ENCODE measurements at regions not wholly inside any gene's neighbourhood (a gene's known extent, or its start where the extent isn't known, plus 50 kb on each side); places are given as distances from the start of the nearest gene placed in this dataset.

DNA sequence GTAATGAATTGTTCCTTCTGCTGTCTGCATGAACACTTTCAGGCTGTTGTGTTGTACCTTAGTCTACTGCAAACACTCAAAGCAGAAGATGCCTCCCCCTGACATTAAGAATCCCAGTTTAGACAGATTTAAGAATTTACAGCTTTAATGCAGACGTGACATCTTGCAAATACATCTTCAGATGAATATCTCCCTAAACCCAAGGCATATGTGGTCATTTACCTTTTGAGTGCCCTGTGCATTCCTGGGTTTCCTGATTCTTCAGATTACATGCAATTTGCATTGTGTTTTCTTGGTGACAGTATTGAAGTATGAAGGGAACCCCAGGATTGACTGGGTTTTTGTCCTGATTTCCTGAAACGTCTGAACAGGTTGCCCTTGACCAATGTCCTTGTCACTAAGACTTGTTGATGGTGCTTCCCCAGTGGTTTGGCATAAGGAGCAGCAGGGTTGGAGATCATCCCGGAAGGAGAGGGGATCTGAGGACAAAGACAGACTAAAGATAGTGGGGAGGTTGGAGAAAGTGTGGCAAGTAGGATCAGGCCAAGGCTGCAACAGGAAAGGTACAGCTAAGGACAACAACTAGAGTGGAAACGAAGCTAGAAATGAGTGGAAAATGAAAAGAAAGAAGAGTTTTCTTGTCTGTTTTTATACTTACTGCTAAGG is 123.8 kb upstream of the RHOBTB1 start:
- no peaks in the 10 kb centered on the region for H3K4me1 Mint-ChIP-seq
- H3K4me3 ChIP-seq (ENCODE audit: control extremely low read depth in 1 of 5, extremely low read depth in 1 of 5, insufficient read depth in 1 of 5, low read depth in 2 of 5, low read length in 4 of 5) = no peak overlapping the region
- H3K4me1 ChIP-seq (ENCODE audit: control insufficient read depth in 2 of 2, insufficient read depth in 2 of 2, low read length in 2 of 2) = no peaks in the 10 kb centered on the region
- ATAC-seq (ENCODE audit: low read depth) (no peak), DNase-seq (no peak)
- intact Hi-C loops (cut with micrococcal nuclease) = no loop called here
- H3K9me3 Mint-ChIP-seq (ENCODE audit: insufficient read depth) = no peaks in the 10 kb centered on the region
- H3K27me3 ChIP-seq (replicated peaks in 1 of 4; ENCODE audit: control extremely low read depth in 1 of 4, control insufficient read depth in 3 of 4, insufficient read depth in 4 of 4, low read length in 3 of 4) = no peaks in the 10 kb centered on the region
- H4K20me1 ChIP-seq (ENCODE audit: control insufficient read depth, insufficient read depth, low read length, poor library complexity, severe bottlenecking) = no peaks in the 10 kb centered on the region
- ChIA-PET POLR2A (no interaction called here), CTCF (no interaction called here)
- no peak overlapping the region for H3K27ac Mint-ChIP-seq
- no peaks in the 10 kb centered on the region for H3K9me3 ChIP-seq (ENCODE audit: control extremely low read depth in 1 of 3, control insufficient read depth in 2 of 3, insufficient read depth in 1 of 3, low read length in 2 of 3)
- no peak overlapping the region for H2AFZ ChIP-seq (ENCODE audit: insufficient read depth, low read depth, low read length, poor library complexity, severe bottlenecking)
- no peak for TF ChIP-seq CTCF (IDR thresholded peaks at IDR 0.05)
- TF ChIP-seq EZH2 (IDR thresholded peaks at IDR 0.05; ENCODE audit: borderline replicate concordance, insufficient read depth, low read depth, low read length, poor library complexity, severe bottlenecking) = no peak
- H3K27ac ChIP-seq (ENCODE audit: low read length in 2 of 2) = no peak overlapping the region
- no peak overlapping the region for H3K9ac ChIP-seq (ENCODE audit: low read length)
- no peaks in the 10 kb centered on the region for H3K36me3 ChIP-seq (replicated peaks in 1 of 2; ENCODE audit: control extremely low read depth in 1 of 2, control insufficient read depth in 1 of 2, extremely low read depth in 1 of 2, insufficient read depth in 2 of 2, low read length in 1 of 2)
- no peak overlapping the region for H3K4me3 Mint-ChIP-seq
- H3K27me3 Mint-ChIP-seq = peaks cover 21% of the 10 kb centered on the region
- no peaks in the 10 kb centered on the region for H3K79me2 ChIP-seq (ENCODE audit: control insufficient read depth, insufficient read depth, low read length)
- 78% methylated on average over 3 of the region's 4 CpGs for WGBS (ENCODE audit: insufficient coverage)
- no peak overlapping the region for H3K4me2 ChIP-seq (replicated peaks; ENCODE audit: low read depth, low read length, poor library complexity, severe bottlenecking)

DNA sequence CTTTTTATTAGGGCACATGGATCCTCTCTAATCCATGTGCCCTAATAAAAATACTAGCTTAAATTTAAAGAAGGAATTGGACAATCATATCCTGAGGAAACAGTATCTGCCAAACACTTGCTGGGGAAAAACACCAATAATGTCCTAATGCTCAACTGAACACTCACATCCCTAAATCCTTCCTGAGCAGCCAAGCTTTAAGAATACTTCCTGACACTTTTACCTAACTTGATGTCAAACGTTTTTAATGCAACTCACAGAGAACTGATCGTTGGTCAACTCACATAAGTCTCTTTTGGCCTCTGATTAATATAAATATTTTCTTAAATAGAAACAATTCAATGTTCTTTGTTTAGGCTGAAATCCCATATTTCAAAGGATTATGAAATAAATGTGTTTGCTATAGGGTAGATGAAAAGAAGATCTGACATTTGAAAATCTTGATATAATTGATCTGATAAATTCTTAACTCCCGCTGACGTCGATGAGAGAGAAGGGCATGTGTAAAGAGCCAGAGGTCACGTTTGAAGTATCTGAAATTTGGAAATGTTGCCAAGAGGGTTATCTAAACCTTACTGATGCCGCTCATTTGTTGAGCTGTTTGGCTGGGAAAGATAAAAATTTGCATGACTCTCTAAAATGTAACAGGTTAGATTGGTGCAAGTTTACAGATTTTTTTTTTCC is 122.8 kb upstream of the RHOBTB1 start:
- H3K27ac Mint-ChIP-seq = no peak overlapping the region

More for the DNA sequence above, 122.8 kb upstream of the RHOBTB1 start:
- Mint-ChIP-seq H3K9me3 (ENCODE audit: insufficient read depth) (no peaks in the 10 kb centered on the region), H3K4me1 (no peaks in the 10 kb centered on the region), H3K27me3 (peaks cover 20% of the 10 kb centered on the region), H3K4me3 (no peak overlapping the region)
- CTCF ChIA-PET = no interaction called here
- no peak overlapping the region for H3K27ac ChIP-seq (ENCODE audit: low read length in 2 of 2)
- H3K79me2 ChIP-seq (ENCODE audit: control insufficient read depth, insufficient read depth, low read length) = no peaks in the 10 kb centered on the region
- 92% methylated on average over 5 of the region's 7 CpGs for WGBS (ENCODE audit: insufficient coverage)
- TF ChIP-seq EZH2 (IDR thresholded peaks at IDR 0.05; ENCODE audit: borderline replicate concordance, insufficient read depth, low read depth, low read length, poor library complexity, severe bottlenecking) (no peak), CTCF (IDR thresholded peaks at IDR 0.05) (no peak)
- H3K4me1 ChIP-seq (ENCODE audit: control insufficient read depth in 2 of 2, insufficient read depth in 2 of 2, low read length in 2 of 2) = no peaks in the 10 kb centered on the region
- H3K4me3 ChIP-seq (ENCODE audit: control extremely low read depth in 1 of 5, extremely low read depth in 1 of 5, insufficient read depth in 1 of 5, low read depth in 2 of 5, low read length in 4 of 5) = no peak overlapping the region
- intact Hi-C loops (cut with micrococcal nuclease) = no loop called here
- H2AFZ ChIP-seq (ENCODE audit: insufficient read depth, low read depth, low read length, poor library complexity, severe bottlenecking) = no peak overlapping the region
- POLR2A ChIA-PET = no interaction called here
- H4K20me1 ChIP-seq (ENCODE audit: control insufficient read depth, insufficient read depth, low read length, poor library complexity, severe bottlenecking) = no peaks in the 10 kb centered on the region
- H3K36me3 ChIP-seq (replicated peaks in 1 of 2; ENCODE audit: control extremely low read depth in 1 of 2, control insufficient read depth in 1 of 2, extremely low read depth in 1 of 2, insufficient read depth in 2 of 2, low read length in 1 of 2) = no peaks in the 10 kb centered on the region
- DNase-seq = no peak
- no peak overlapping the region for H3K9ac ChIP-seq (ENCODE audit: low read length)
- no peaks in the 10 kb centered on the region for H3K9me3 ChIP-seq (ENCODE audit: control extremely low read depth in 1 of 3, control insufficient read depth in 2 of 3, insufficient read depth in 1 of 3, low read length in 2 of 3)
- no peak overlapping the region for H3K4me2 ChIP-seq (replicated peaks; ENCODE audit: low read depth, low read length, poor library complexity, severe bottlenecking)
- no peak for ATAC-seq (ENCODE audit: low read depth)
- H3K27me3 ChIP-seq (replicated peaks in 1 of 4; ENCODE audit: control extremely low read depth in 1 of 4, control insufficient read depth in 3 of 4, insufficient read depth in 4 of 4, low read length in 3 of 4) = no peaks in the 10 kb centered on the region

Data from B cell (primary cell).